ENCODE measurements at regions not wholly inside any gene's neighbourhood (a gene's known extent, or its start where the extent isn't known, plus 50 kb on each side); places are given as distances from the start of the nearest gene placed in this dataset.

DNA sequence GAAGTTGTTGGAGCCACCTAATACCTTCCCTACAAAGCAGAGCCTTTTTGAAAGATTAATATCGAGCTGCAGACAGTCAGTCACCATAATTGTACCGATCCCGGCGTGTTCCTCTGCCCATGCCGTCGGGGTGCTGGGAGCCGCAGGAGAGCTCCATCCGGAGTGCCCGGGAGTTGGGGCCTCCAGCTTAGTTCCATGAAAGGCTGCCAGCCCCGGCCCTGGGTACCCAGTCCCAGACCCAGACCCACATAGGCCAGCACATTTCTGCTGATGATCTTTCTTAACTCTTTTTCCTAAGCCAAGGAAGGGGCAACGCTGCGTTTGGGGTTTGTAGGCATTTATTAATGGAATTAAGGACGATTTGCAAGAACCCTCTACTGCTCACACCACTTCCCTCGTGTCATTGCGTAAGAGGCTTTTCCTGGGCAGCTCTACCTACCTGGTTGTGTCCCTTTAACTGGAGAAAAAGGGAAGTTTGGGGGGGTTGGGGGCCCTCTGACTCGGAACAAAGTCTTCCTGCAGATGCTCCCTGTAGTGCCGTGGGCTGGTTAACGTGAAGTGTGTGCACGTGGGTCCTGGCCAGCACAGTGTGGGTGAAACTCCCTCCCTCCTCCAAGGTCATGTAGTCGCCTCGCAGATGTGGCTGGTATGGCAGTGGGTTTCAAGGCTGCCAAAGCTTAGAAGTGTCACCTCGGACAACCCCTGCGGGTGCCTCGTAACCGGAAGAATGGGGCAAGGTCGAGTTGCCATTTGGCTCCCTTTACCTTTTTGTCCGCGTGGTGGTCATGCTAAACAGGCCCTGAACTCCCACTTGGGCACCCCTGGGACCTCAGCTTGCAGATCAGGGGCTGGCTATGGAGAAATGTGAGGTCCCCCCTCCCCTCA lies 54.3 kb upstream of the APCDD1L start:
- TF ChIP-seq EZH2 (IDR thresholded peaks at IDR 0.05; ENCODE audit: low read length): no peak
- TF ChIP-seq CTCF (optimal IDR thresholded peaks at IDR 0.05 in 1 of 3, IDR thresholded peaks at IDR 0.05 in 1 of 3, conservative IDR thresholded peaks at IDR 0.05 in 1 of 3; ENCODE audit: extremely low read depth in 1 of 3, insufficient read depth in 2 of 3, low read length in 3 of 3): no peak
- dilution Hi-C loops (cut with MboI; ENCODE audit: extremely low pct_ligation_motif_present, low sequenced_read_pairs): no loop called here
- FAIRE-seq: no peak
- DNase-seq (ENCODE audit: low read depth, low spot score): no peak
- Histone ChIP-seq H3K9me1 (ENCODE audit: control insufficient read depth, extremely low read depth, insufficient read depth, low read length) (no peaks in the 10 kb centered on the region), H3K27me3 (ENCODE audit: control insufficient read depth, extremely low read depth, insufficient read depth, low read length) (peaks cover 36% of the 10 kb centered on the region), H3K79me2 (ENCODE audit: control insufficient read depth, insufficient read depth, low read length) (no peaks in the 10 kb centered on the region), H3K4me2 (ENCODE audit: control insufficient read depth, extremely low read depth, insufficient read depth, low read depth, low read length) (no peak overlapping the region), H2AFZ (ENCODE audit: control insufficient read depth, low read length) (no peak overlapping the region), H3K4me1 (ENCODE audit: control insufficient read depth, extremely low read depth, insufficient read depth, low read length) (no peaks in the 10 kb centered on the region), H3K4me3 (ENCODE audit: control insufficient read depth in 2 of 3, extremely low read depth in 1 of 3, insufficient read depth in 2 of 3, low read depth in 1 of 3, low read length in 3 of 3) (no peak overlapping the region), H3K36me3 (ENCODE audit: control insufficient read depth in 2 of 2, extremely low read depth in 1 of 2, insufficient read depth in 2 of 2, low read length in 2 of 2) (no peaks in the 10 kb centered on the region), H3K9ac (ENCODE audit: control insufficient read depth, extremely low read depth, insufficient read depth, low read length) (no peak overlapping the region), H3K27ac (ENCODE audit: control insufficient read depth, insufficient read depth, low read length) (no peak overlapping the region), H3K9me3 (ENCODE audit: control insufficient read depth, low read depth, low read length) (no peaks in the 10 kb centered on the region), H4K20me1 (ENCODE audit: control insufficient read depth, extremely low read depth, insufficient read depth, low read length) (no peaks in the 10 kb centered on the region)

- Histone ChIP-seq H3K4me2 (ENCODE audit: control insufficient read depth, extremely low read depth, insufficient read depth, low read depth, low read length) (no peak overlapping the region), H3K27me3 (ENCODE audit: control insufficient read depth, extremely low read depth, insufficient read depth, low read length) (peaks cover 36% of the 10 kb centered on the region), H3K9ac (ENCODE audit: control insufficient read depth, extremely low read depth, insufficient read depth, low read length) (no peak overlapping the region), H3K9me1 (ENCODE audit: control insufficient read depth, extremely low read depth, insufficient read depth, low read length) (no peaks in the 10 kb centered on the region), H3K9me3 (ENCODE audit: control insufficient read depth, low read depth, low read length) (no peaks in the 10 kb centered on the region), H3K4me1 (ENCODE audit: control insufficient read depth, extremely low read depth, insufficient read depth, low read length) (no peaks in the 10 kb centered on the region), H3K36me3 (ENCODE audit: control insufficient read depth in 2 of 2, extremely low read depth in 1 of 2, insufficient read depth in 2 of 2, low read length in 2 of 2) (no peaks in the 10 kb centered on the region), H2AFZ (ENCODE audit: control insufficient read depth, low read length) (no peak overlapping the region), H3K4me3 (ENCODE audit: control insufficient read depth in 2 of 3, extremely low read depth in 1 of 3, insufficient read depth in 2 of 3, low read depth in 1 of 3, low read length in 3 of 3) (no peak overlapping the region), H4K20me1 (ENCODE audit: control insufficient read depth, extremely low read depth, insufficient read depth, low read length) (no peaks in the 10 kb centered on the region), H3K27ac (ENCODE audit: control insufficient read depth, insufficient read depth, low read length) (no peak overlapping the region), H3K79me2 (ENCODE audit: control insufficient read depth, insufficient read depth, low read length) (no peaks in the 10 kb centered on the region)
- DNase-seq (ENCODE audit: low read depth, low spot score) (no peak), FAIRE-seq (no peak)
- dilution Hi-C loops (cut with MboI; ENCODE audit: extremely low pct_ligation_motif_present, low sequenced_read_pairs): no loop called here
- no peak for TF ChIP-seq EZH2 (IDR thresholded peaks at IDR 0.05; ENCODE audit: low read length)
- TF ChIP-seq CTCF (optimal IDR thresholded peaks at IDR 0.05 in 1 of 3, IDR thresholded peaks at IDR 0.05 in 1 of 3, conservative IDR thresholded peaks at IDR 0.05 in 1 of 3; ENCODE audit: extremely low read depth in 1 of 3, insufficient read depth in 2 of 3, low read length in 3 of 3): no peak
Observed at GRCh38 chr20:58568483-58569240, 53.5 kb upstream of the APCDD1L start.

All from keratinocyte (primary cell).